ENCODE measurements at regions not wholly inside any gene's neighbourhood (a gene's known extent, or its start where the extent isn't known, plus 50 kb on each side); places are given as distances from the start of the nearest gene placed in this dataset.

- TF ChIP-seq CTCF (IDR thresholded peaks at IDR 0.05) (no peak), POLR2AphosphoS5 (IDR thresholded peaks at IDR 0.05; ENCODE audit: low read depth, low read length) (no peak), REST (IDR thresholded peaks at IDR 0.05; ENCODE audit: insufficient read depth in 1 of 2, low read depth in 2 of 2, low read length in 1 of 2) (no peak)
Measured at GRCh38 chr14:86770186-86770585, 1222.8 kb downstream of the GALC start.

All from Panc1 (cell line).